CD4-positive, alpha-beta T cell (primary cell): ENCODE measurements at regions not wholly inside any gene's neighbourhood (a gene's known extent, or its start where the extent isn't known, plus 50 kb on each side); places are given as distances from the start of the nearest gene placed in this dataset.

Experiments used
- ATAC-seq: fragments of 200-7000 bp; cut with Tn5 transposase; one replicate; pipeline ENCODE4 v1.10.0; 2022; ENCODE audit warnings: mild to moderate bottlenecking; ENCODE audit not compliant: poor library complexity
- CTCF ChIA-PET: fragments of 350-600 bp; sonication (Branson Sonifier 250); formaldehyde crosslinking; loops from one replicate; lab custom pipeline; 2021; ENCODE audit warnings: antibody characterized with exemption, inconsistent platforms; lab: Charles Lee
- POLR2A ChIA-PET: fragments of 350-600 bp; sonication (Branson Sonifier 250); formaldehyde crosslinking; loops from one replicate; lab custom pipeline; 2021; ENCODE audit warnings: antibody characterized with exemption, inconsistent platforms; lab: Charles Lee
- DNase-seq, 14 experiments: peaks; one replicate each; pipeline ENCODE4 v3.0.0-alpha.2; 2013 to 2020; ENCODE audit warnings: mixed read lengths in 2 of 14
- H3K27ac ChIP-seq, 2 donors: one replicate each; pipeline versions ENCODE4 v1.5.1 to v1.7.0; 2013; ENCODE audit warnings: low read length in 2 of 2, low read depth in 1 of 2, mild to moderate bottlenecking in 1 of 2
- H3K27me3 ChIP-seq, 2 experiments: 1 replicate in 1 of 2; 2 replicates in 1 of 2; pipeline versions ENCODE4 v1.6.1 to v1.7.0; 2013; ENCODE audit warnings: low read length in 2 of 2, control low read depth in 1 of 2, mild to moderate bottlenecking in 1 of 2, moderate library complexity in 1 of 2; ENCODE audit not compliant: insufficient read depth in 2 of 2, control insufficient read depth in 1 of 2
- H3K36me3 ChIP-seq: one replicate; pipeline ENCODE4 v1.6.1; 2013; ENCODE audit warnings: low read length, control low read depth; ENCODE audit not compliant: insufficient read depth
- H3K4me1 ChIP-seq: one replicate; pipeline ENCODE4 v1.6.1; 2013; ENCODE audit warnings: low read length, control low read depth; ENCODE audit not compliant: insufficient read depth
- H3K4me3 ChIP-seq: one replicate; pipeline ENCODE4 v1.5.1; 2013; ENCODE audit warnings: mild to moderate bottlenecking, low read length, moderate library complexity
- H3K9me3 ChIP-seq, 2 experiments: 1 replicate in 1 of 2; 2 replicates in 1 of 2; pipeline versions ENCODE4 v1.6.1 to v1.7.0; 2013; ENCODE audit warnings: low read length in 2 of 2, mild to moderate bottlenecking in 2 of 2, control low read depth in 1 of 2, moderate library complexity in 1 of 2; ENCODE audit not compliant: control insufficient read depth in 1 of 2, insufficient read depth in 1 of 2
- H3K27ac Mint-ChIP-seq: one replicate; pipeline ENCODE4 v1.8.0; 2020; ENCODE audit warnings: mixed read lengths
- H3K27me3 Mint-ChIP-seq: one replicate; pipeline ENCODE4 v1.8.0; 2021; ENCODE audit warnings: mixed read lengths
- H3K36me3 Mint-ChIP-seq: one replicate; pipeline ENCODE4 v1.8.0; 2021; ENCODE audit warnings: low read depth, mixed read lengths
- H3K4me1 Mint-ChIP-seq: one replicate; pipeline ENCODE4 v1.8.0; 2021; ENCODE audit warnings: low read depth, mixed read lengths
- H3K4me3 Mint-ChIP-seq: one replicate; pipeline ENCODE4 v1.8.0; 2020; ENCODE audit warnings: mild to moderate bottlenecking, mixed read lengths
- H3K9me3 Mint-ChIP-seq: one replicate; pipeline ENCODE4 v1.8.0; 2020; ENCODE audit warnings: mixed read lengths
- CTCF ChIP-seq: fragments of 200-600 bp; IDR thresholded peaks from one replicate; pipeline ENCODE4 v1.8.0; 2022; ENCODE audit warnings: antibody characterized with exemption, mild to moderate bottlenecking
- intact Hi-C, 2 experiments: fragments of 100-400 bp; cut with DNase I in 1 of 2; cut with micrococcal nuclease in 1 of 2; formaldehyde crosslinking; loops; one replicate each; pipeline versions ENCODE4 v1.15.1 to v1.9.0; 2023 to 2025; cut with DNase I, micrococcal nuclease

- POLR2A ChIA-PET = no interaction called here
- H3K36me3 ChIP-seq = no peaks in the 10 kb centered on the region
- Mint-ChIP-seq H3K27ac (no peak overlapping the region), H3K27me3 (no peaks in the 10 kb centered on the region), H3K9me3 (peaks cover 14% of the 10 kb centered on the region), H3K4me3 (no peak overlapping the region), H3K36me3 (no peaks in the 10 kb centered on the region), H3K4me1 (no peaks in the 10 kb centered on the region)
- DNase-seq (no peak), ATAC-seq (no peak)
- no peak for TF ChIP-seq CTCF
- CTCF ChIA-PET = no interaction called here
- intact Hi-C loops = no loop called here
- no peak overlapping the region for H3K27ac ChIP-seq
- no peaks in the 10 kb centered on the region for H3K27me3 ChIP-seq
- peaks cover 0 to 5% of the 10 kb centered on the region in 2 experiments for H3K9me3 ChIP-seq
- no peak overlapping the region for H3K4me3 ChIP-seq
- H3K4me1 ChIP-seq = no peaks in the 10 kb centered on the region
Measured at GRCh38 chr4:179116011-179116410, 1673.8 kb upstream of the AGA start.

DNA sequence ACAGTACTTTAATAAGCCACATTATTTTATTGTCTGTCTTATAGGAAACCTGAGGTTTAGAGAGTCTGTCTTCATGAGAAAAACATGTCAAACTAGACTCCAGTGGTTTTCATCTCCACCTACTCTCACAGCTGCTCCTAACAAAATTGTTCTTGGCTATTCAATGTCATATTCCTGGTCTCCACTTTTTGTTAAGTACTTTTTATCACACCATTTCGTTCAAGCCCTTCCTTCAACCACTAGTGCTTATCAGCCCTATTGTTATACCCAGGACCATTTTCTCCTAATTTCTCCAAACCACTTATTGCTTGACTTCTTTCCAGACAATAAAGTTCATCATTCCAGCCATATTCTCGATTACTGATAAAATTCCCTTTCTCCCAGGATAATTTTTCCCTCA, 1674.3 kb upstream of the AGA start:
- ATAC-seq (no peak), DNase-seq (no peak)
- Mint-ChIP-seq H3K4me3 (no peak overlapping the region), H3K4me1 (no peaks in the 10 kb centered on the region), H3K36me3 (no peaks in the 10 kb centered on the region), H3K9me3 (peaks cover 11% of the 10 kb centered on the region), H3K27ac (no peak overlapping the region), H3K27me3 (no peaks in the 10 kb centered on the region)
- POLR2A ChIA-PET = no interaction called here
- CTCF ChIA-PET = no interaction called here
- Histone ChIP-seq H3K9me3 (peaks cover 0 to 5% of the 10 kb centered on the region in 2 experiments), H3K4me1 (no peaks in the 10 kb centered on the region), H3K36me3 (no peaks in the 10 kb centered on the region), H3K4me3 (no peak overlapping the region), H3K27me3 (no peaks in the 10 kb centered on the region), H3K27ac (no peak overlapping the region)
- TF ChIP-seq CTCF = no peak
- intact Hi-C loops = no loop called here

- H3K27ac ChIP-seq = no peak overlapping the region
- ChIA-PET CTCF (no interaction called here), POLR2A (no interaction called here)
- H3K36me3 ChIP-seq = no peaks in the 10 kb centered on the region
- Mint-ChIP-seq H3K27ac (no peak overlapping the region), H3K9me3 (peaks cover 11% of the 10 kb centered on the region), H3K4me1 (no peaks in the 10 kb centered on the region), H3K27me3 (no peaks in the 10 kb centered on the region), H3K4me3 (no peak overlapping the region), H3K36me3 (no peaks in the 10 kb centered on the region)
- H3K9me3 ChIP-seq = peaks cover 0 to 6% of the 10 kb centered on the region in 2 experiments
- no peak overlapping the region for H3K4me3 ChIP-seq
- no peaks in the 10 kb centered on the region for H3K27me3 ChIP-seq
- intact Hi-C loops = no loop called here
- no peaks in the 10 kb centered on the region for H3K4me1 ChIP-seq
- TF ChIP-seq CTCF = no peak
- no peak for DNase-seq
- no peak for ATAC-seq
Measured at GRCh38 chr4:179123084-179123483, 1680.8 kb upstream of the AGA start.
